AG09309 (cell line): ENCODE measurements at regions not wholly inside any gene's neighbourhood (a gene's known extent, or its start where the extent isn't known, plus 50 kb on each side); places are given as distances from the start of the nearest gene placed in this dataset.
"Not testable (repeated sequence)": the region's sequence is repeated elsewhere in the genome, so short reads cannot be mapped to it uniquely, and the experiment has no call there.

Experiments
- DNase-seq: peaks from one replicate; pipeline ENCODE4 v3.0.0-alpha.2; 2010; ENCODE audit warnings: low read depth
- H3K4me3 ChIP-seq: 2 replicates; pipeline ENCODE4 v1.5.1; 2011; ENCODE audit warnings: mild to moderate bottlenecking, low read depth, low read length, moderate library complexity; ENCODE audit not compliant: control insufficient read depth
- TF ChIP-seq, protein P1 (sequence below): IDR thresholded peaks from 2 replicates; pipeline ENCODE4 v1.5.1; 2011; ENCODE audit warnings: mild to moderate bottlenecking, low read depth, low read length, inconsistent platforms; ENCODE audit not compliant: insufficient read depth, control insufficient read depth; ENCODE audit errors: missing control alignments

DNA sequence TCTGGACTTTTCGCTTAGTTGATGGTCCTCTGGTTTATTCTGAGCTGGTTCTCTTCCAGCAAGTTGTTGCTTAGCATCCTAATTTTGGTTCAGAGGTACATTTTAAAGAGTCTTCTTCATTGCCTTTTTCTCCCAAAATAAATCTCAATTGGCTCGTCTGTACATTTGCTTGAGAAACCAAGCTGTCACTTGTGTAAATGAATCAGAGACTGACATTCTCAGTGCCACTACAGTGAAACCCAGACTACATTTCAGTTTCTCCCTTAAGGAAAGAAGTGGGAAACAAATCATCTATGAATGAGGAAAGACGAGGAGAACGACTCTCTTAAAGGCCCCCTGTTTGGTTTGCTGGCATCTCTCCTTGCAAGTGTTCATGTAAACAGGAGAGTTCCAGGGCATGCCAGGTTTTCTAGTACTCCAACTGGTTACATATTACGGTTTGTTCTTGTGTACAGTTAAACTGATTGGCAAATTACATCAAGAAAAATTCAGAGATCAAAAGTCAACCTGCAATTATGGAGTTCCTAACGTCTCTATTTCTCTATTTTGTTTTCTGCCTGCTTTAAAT is 654.6 kb downstream of the SH2D4B start:
- DNase-seq = no peak
- TF ChIP-seq, protein P1, sequence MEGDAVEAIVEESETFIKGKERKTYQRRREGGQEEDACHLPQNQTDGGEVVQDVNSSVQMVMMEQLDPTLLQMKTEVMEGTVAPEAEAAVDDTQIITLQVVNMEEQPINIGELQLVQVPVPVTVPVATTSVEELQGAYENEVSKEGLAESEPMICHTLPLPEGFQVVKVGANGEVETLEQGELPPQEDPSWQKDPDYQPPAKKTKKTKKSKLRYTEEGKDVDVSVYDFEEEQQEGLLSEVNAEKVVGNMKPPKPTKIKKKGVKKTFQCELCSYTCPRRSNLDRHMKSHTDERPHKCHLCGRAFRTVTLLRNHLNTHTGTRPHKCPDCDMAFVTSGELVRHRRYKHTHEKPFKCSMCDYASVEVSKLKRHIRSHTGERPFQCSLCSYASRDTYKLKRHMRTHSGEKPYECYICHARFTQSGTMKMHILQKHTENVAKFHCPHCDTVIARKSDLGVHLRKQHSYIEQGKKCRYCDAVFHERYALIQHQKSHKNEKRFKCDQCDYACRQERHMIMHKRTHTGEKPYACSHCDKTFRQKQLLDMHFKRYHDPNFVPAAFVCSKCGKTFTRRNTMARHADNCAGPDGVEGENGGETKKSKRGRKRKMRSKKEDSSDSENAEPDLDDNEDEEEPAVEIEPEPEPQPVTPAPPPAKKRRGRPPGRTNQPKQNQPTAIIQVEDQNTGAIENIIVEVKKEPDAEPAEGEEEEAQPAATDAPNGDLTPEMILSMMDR = no peak
- no peak overlapping the region for H3K4me3 ChIP-seq

DNA sequence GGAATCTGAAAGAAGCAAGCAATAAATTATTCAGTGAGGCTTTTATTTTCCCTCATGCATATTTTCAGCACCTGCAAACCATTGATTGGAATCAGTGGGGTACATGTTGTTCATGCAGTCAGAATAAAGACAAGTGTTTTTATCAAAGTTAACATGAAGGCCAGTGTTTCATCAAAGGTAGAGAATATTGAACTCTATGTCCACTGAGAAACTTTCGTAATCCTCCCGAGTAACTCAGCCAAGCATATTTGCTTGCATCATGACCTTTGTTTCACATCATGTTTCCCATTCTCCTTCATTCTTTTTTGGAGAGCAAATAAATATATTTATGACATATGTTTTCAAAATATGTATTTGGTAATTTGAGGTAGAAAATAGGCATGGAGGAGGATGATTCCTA is 663.1 kb downstream of the SH2D4B start:
- TF ChIP-seq, protein P1 = no peak
- no peak overlapping the region for H3K4me3 ChIP-seq
- no peak for DNase-seq

DNA sequence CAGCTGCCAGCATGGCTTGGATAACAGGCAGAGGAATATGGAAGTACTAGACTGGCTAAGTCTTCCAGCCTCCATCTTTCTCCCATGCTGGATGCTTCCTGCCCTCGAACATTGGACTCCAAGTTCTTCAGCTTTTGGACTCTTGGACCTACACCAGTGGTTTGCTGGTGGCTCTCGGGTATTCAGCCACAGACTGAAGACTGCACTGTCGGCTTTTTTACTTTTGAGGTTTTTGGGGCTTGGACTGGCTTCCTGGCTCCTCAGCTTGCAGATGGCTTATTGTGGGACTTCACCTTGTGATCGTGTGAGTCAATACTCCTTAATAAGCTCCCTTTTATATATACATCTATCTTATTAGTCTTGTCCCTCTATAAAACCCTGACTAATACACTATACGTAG is 667.6 kb upstream of the NRG3 start:
- not testable (repeated sequence) for H3K4me3 ChIP-seq, DNase-seq

DNA sequence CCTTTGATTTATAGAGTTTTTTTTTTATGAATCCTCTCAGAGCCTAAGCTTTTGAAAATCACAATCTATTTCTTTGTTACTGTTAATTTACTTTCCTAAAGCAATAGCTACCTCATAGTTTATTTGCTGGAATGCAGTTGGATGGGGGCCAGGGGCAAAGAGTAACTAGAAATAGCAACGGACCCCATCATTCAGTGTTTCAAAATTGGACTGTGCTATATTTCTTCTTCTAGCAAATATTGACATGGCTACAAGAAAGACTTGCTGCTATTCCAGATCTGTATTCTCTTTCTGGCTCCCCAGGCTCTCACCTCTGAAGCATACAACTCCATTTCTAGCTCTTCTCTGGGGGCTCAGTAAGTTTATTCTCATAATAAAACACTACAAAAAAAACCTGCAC is 661.6 kb upstream of the NRG3 start:
- TF ChIP-seq, protein P1 = no peak
- no peak for DNase-seq
- H3K4me3 ChIP-seq = no peak overlapping the region

DNA sequence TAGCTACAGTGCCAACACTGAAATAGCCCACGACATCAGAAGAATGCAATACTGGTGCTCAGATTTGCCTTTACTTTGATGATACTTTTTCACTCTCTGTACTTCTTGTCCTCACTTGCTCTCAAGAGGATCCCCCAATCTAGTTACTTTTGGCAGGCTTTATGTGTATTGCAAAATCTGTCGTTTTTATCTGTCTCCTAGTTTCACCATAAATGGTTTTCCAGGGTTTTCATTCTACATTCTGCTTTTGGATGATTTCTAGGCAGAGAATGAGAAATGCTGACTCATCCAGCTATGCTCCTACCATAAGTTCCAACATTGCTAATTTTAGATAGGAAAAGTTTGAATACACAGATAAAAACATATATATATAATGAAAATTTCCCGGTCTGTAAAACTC is 659.5 kb upstream of the NRG3 start:
- TF ChIP-seq, protein P1 = no peak
- DNase-seq = no peak
- no peak overlapping the region for H3K4me3 ChIP-seq

DNA sequence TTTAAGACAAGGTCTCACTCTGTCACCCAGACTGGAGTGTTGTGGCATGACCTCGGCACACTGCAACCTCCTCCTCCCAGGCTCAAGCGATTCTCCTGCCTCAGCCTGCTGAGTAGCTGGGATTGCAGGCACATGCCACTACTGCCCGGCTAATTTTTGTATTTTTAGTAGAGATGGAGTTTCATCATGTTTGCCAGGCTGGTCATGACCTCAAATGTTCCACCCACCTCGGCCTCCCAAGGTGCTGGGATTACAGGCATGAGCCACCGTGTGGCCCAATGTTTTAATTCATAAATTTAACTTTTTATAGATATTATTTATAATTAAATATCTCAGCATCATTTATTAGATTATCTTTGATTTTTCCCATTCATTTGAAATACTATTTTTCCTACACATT is 658.0 kb upstream of the NRG3 start:
- H3K4me3 ChIP-seq = no peak overlapping the region
- no peak for DNase-seq
- TF ChIP-seq, protein P1 = no peak

DNA sequence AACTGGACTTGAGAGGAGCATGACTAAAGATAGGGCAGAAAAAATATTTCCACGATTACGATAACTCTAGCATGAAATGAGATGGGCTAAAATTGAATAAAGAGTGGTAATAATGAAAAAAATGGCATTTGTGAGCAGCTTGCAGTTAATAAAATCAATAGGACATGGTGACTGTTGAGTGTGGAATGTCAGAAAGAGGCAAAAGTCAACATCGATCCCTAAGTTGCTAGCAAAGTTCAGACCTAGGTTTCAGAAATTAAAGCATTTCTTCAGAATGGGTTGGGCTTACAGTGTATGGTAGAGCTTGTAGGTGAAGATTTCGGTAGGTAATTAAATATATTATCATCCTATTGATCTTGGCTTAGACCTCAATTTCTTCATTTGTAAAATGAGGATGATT is 656.7 kb upstream of the NRG3 start:
- TF ChIP-seq, protein P1 = no peak
- no peak for DNase-seq

More for the DNA sequence above, 656.7 kb upstream of the NRG3 start:
- no peak overlapping the region for H3K4me3 ChIP-seq
